ENCODE measurements at regions not wholly inside any gene's neighbourhood (a gene's known extent, or its start where the extent isn't known, plus 50 kb on each side); places are given as distances from the start of the nearest gene placed in this dataset.

GRCh38 chr6:144823131-144823530, 538.0 kb downstream of the UTRN start:
- no peak overlapping the region for H3K27ac ChIP-seq
- intact Hi-C loops (cut with DNase I) = no loop called here

GRCh38 chr6:144824018-144824417, 538.9 kb downstream of the UTRN start:
- H3K9ac ChIP-seq (ENCODE audit: low read depth in 2 of 2, low read length in 2 of 2) = no peak overlapping the region
- no peaks in the 10 kb centered on the region for H3K4me1 ChIP-seq
- H3K27ac ChIP-seq = no peak overlapping the region
- no peaks in the 10 kb centered on the region for H3K36me3 ChIP-seq
- DNase-seq = no peak
- H3K4me3 ChIP-seq = no peak overlapping the region
- no peaks in the 10 kb centered on the region for H3K9me3 ChIP-seq
- intact Hi-C loops (cut with DNase I) = no loop called here
- no peaks in the 10 kb centered on the region for H3K27me3 ChIP-seq
- TF ChIP-seq, protein P1, sequence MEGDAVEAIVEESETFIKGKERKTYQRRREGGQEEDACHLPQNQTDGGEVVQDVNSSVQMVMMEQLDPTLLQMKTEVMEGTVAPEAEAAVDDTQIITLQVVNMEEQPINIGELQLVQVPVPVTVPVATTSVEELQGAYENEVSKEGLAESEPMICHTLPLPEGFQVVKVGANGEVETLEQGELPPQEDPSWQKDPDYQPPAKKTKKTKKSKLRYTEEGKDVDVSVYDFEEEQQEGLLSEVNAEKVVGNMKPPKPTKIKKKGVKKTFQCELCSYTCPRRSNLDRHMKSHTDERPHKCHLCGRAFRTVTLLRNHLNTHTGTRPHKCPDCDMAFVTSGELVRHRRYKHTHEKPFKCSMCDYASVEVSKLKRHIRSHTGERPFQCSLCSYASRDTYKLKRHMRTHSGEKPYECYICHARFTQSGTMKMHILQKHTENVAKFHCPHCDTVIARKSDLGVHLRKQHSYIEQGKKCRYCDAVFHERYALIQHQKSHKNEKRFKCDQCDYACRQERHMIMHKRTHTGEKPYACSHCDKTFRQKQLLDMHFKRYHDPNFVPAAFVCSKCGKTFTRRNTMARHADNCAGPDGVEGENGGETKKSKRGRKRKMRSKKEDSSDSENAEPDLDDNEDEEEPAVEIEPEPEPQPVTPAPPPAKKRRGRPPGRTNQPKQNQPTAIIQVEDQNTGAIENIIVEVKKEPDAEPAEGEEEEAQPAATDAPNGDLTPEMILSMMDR (IDR thresholded peaks at IDR 0.05) = no peak

More at GRCh38 chr6:144823131-144823530, 538.0 kb downstream of the UTRN start:
- Histone ChIP-seq H3K9me3 (no peaks in the 10 kb centered on the region), H3K4me1 (no peaks in the 10 kb centered on the region), H3K4me3 (no peak overlapping the region), H3K9ac (ENCODE audit: low read depth in 2 of 2, low read length in 2 of 2) (no peak overlapping the region), H3K27me3 (no peaks in the 10 kb centered on the region), H3K36me3 (no peaks in the 10 kb centered on the region)
- TF ChIP-seq, protein P1 (IDR thresholded peaks at IDR 0.05) = no peak
- DNase-seq = no peak

DNA sequence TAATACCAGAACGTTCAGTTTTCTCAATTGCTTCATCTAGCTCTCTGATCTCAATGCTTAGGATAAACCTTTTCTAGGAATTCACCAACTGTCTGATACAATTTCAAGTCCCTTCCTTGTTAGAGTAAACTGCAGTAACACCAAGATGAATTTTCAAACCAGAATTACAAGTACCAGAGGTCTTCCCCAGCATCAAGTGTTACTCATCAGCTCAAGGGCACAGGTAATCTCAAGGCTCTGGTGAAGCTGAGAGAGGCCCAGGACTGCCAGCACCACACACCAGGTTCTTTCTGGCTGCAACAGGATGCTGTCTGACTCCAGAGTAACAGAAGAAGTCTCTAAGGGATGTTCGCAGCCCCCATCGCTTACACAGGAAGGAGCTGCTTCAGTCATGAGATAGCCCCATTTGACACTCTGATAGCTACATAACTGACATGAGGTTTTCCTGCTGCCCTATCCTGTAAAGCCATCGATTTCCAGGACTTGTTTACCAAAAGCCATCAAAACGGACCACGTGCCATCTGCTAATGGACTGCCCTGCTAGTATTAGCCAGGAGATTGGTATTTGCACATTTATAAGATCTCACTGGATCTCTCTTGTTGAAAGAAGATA, 549.4 kb downstream of the UTRN start:
- Histone ChIP-seq H3K36me3 (no peaks in the 10 kb centered on the region), H3K27me3 (no peaks in the 10 kb centered on the region), H3K4me1 (no peaks in the 10 kb centered on the region), H3K4me3 (no peak overlapping the region), H3K9ac (ENCODE audit: low read depth in 2 of 2, low read length in 2 of 2) (no peak overlapping the region), H3K9me3 (no peaks in the 10 kb centered on the region), H3K27ac (no peak overlapping the region)
- no peak for DNase-seq
- intact Hi-C loops (cut with DNase I) = no loop called here
- TF ChIP-seq, protein P1 (IDR thresholded peaks at IDR 0.05) = no peak

- Histone ChIP-seq H3K36me3 (no peaks in the 10 kb centered on the region), H3K4me3 (no peak overlapping the region), H3K27ac (no peak overlapping the region), H3K9ac (ENCODE audit: low read depth in 2 of 2, low read length in 2 of 2) (no peak overlapping the region), H3K9me3 (no peaks in the 10 kb centered on the region), H3K27me3 (no peaks in the 10 kb centered on the region), H3K4me1 (no peaks in the 10 kb centered on the region)
- TF ChIP-seq, protein P1 (IDR thresholded peaks at IDR 0.05) = no peak
- no peak for DNase-seq
- intact Hi-C loops (cut with DNase I) = no loop called here
Measured at GRCh38 chr6:144835322-144835973, 550.3 kb downstream of the UTRN start.

- intact Hi-C loops (cut with DNase I) = no loop called here
- no peaks in the 10 kb centered on the region for H3K4me1 ChIP-seq
- H3K36me3 ChIP-seq = no peaks in the 10 kb centered on the region
- no peaks in the 10 kb centered on the region for H3K9me3 ChIP-seq
- DNase-seq = no peak
- H3K27me3 ChIP-seq = no peaks in the 10 kb centered on the region
- TF ChIP-seq, protein P1 (IDR thresholded peaks at IDR 0.05) = no peak
- H3K4me3 ChIP-seq = no peak overlapping the region
- no peak overlapping the region for H3K27ac ChIP-seq
- no peak overlapping the region for H3K9ac ChIP-seq (ENCODE audit: low read depth in 2 of 2, low read length in 2 of 2)
Measured at GRCh38 chr6:144840619-144841018, 555.5 kb downstream of the UTRN start.
